Chondrocyte (in vitro differentiated cells): ENCODE measurements at regions not wholly inside any gene's neighbourhood (a gene's known extent, or its start where the extent isn't known, plus 50 kb on each side); places are given as distances from the start of the nearest gene placed in this dataset.

Experiments
- DNase-seq: peaks from one replicate; pipeline ENCODE4 v3.0.0; 2021; ENCODE audit warnings: mixed read lengths, low spot score
- H3K27ac Mint-ChIP-seq: one replicate; pipeline ENCODE4 v1.8.0; 2021; ENCODE audit warnings: mild to moderate bottlenecking, moderate library complexity, mixed read lengths; ENCODE audit not compliant: unreplicated experiment
- H3K27me3 Mint-ChIP-seq: 2 replicates; pipeline ENCODE4 v1.8.0; 2021; ENCODE audit warnings: low read depth, mixed read lengths
- H3K36me3 Mint-ChIP-seq: 2 replicates; pipeline ENCODE4 v1.8.0; 2021; ENCODE audit warnings: low read depth, mixed read lengths
- H3K4me1 Mint-ChIP-seq: 2 replicates; pipeline ENCODE4 v1.8.0; 2021; ENCODE audit warnings: low read depth, mild to moderate bottlenecking, mixed read lengths
- H3K4me3 Mint-ChIP-seq: one replicate; pipeline ENCODE4 v1.8.0; 2021; ENCODE audit warnings: mild to moderate bottlenecking, moderate library complexity, mixed read lengths; ENCODE audit not compliant: unreplicated experiment
- H3K9me3 Mint-ChIP-seq: 2 replicates; pipeline ENCODE4 v1.8.0; 2021; ENCODE audit warnings: low read depth, mixed read lengths
- TF ChIP-seq, protein P1 (sequence below): fragments of 200-600 bp; sonication (generic); IDR thresholded peaks from 2 replicates; pipeline ENCODE4 v1.5.0; 2021; ENCODE audit warnings: antibody characterized with exemption, mild to moderate bottlenecking, moderate library complexity

DNA sequence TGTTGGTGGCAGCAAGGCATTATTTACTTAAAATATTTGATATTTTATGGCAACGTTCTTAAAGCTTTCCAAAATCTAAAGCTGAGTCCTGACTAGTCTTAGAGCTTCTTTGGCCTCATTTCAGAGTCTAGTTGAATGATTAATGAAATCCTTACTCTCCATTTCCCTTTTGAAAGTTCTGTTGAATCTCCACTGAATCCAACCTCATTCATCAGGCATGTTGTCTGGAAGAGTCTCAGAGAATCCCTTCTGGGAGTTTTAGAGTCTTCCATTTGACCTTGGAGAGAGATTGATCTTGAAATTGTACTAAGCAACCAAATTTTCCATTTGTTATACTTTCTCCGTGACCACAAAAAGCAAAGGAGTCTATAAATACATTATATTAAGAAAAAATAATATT is 198.5 kb upstream of the TMEM196 start:
- DNase-seq, result no peak
- no peak overlapping the region for H3K27ac Mint-ChIP-seq
- H3K4me1 Mint-ChIP-seq, result peaks cover 3% of the 10 kb centered on the region
- H3K9me3 Mint-ChIP-seq, result no peaks in the 10 kb centered on the region
- H3K36me3 Mint-ChIP-seq, result no peaks in the 10 kb centered on the region
- no peak overlapping the region for H3K4me3 Mint-ChIP-seq
- TF ChIP-seq, protein P1, sequence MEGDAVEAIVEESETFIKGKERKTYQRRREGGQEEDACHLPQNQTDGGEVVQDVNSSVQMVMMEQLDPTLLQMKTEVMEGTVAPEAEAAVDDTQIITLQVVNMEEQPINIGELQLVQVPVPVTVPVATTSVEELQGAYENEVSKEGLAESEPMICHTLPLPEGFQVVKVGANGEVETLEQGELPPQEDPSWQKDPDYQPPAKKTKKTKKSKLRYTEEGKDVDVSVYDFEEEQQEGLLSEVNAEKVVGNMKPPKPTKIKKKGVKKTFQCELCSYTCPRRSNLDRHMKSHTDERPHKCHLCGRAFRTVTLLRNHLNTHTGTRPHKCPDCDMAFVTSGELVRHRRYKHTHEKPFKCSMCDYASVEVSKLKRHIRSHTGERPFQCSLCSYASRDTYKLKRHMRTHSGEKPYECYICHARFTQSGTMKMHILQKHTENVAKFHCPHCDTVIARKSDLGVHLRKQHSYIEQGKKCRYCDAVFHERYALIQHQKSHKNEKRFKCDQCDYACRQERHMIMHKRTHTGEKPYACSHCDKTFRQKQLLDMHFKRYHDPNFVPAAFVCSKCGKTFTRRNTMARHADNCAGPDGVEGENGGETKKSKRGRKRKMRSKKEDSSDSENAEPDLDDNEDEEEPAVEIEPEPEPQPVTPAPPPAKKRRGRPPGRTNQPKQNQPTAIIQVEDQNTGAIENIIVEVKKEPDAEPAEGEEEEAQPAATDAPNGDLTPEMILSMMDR, result no peak
- H3K27me3 Mint-ChIP-seq, result peaks cover 8% of the 10 kb centered on the region

DNA sequence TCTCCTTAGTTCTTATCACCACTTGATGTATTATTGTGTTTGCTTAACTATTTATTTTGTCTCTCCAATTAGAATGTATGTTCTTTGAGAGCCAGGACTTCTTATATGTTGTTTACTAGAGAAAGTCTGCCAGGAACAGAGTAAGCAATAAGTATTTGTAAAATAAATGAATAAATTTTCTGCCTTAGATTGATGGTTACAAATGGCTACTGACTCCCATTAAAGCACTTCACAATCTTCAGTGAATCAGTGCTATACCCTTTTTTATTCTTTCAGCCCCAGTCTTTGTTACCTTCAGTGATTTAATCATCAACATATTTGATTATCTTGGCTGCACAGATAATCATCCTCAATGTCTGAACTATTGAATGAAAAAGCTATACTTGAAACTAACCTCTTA is 197.1 kb upstream of the TMEM196 start:
- TF ChIP-seq, protein P1, result no peak
- H3K27me3 Mint-ChIP-seq, result no peaks in the 10 kb centered on the region
- no peak overlapping the region for H3K27ac Mint-ChIP-seq
- no peaks in the 10 kb centered on the region for H3K36me3 Mint-ChIP-seq
- H3K9me3 Mint-ChIP-seq, result no peaks in the 10 kb centered on the region
- no peak for DNase-seq
- H3K4me3 Mint-ChIP-seq, result no peak overlapping the region
- H3K4me1 Mint-ChIP-seq, result peaks cover 3% of the 10 kb centered on the region

- H3K27ac Mint-ChIP-seq, result no peak overlapping the region
- H3K36me3 Mint-ChIP-seq, result no peaks in the 10 kb centered on the region
Measured at GRCh38 chr7:19969859-19970493, 196.6 kb upstream of the TMEM196 start.

GRCh38 chr7:19964246-19964645 is 190.8 kb upstream of the TMEM196 start:
- no peaks in the 10 kb centered on the region for H3K9me3 Mint-ChIP-seq
- no peaks in the 10 kb centered on the region for H3K4me1 Mint-ChIP-seq
- DNase-seq, result no peak
- H3K36me3 Mint-ChIP-seq, result no peaks in the 10 kb centered on the region
- H3K27ac Mint-ChIP-seq, result no peak overlapping the region
- TF ChIP-seq, protein P1, result no peak
- no peaks in the 10 kb centered on the region for H3K27me3 Mint-ChIP-seq
- no peak overlapping the region for H3K4me3 Mint-ChIP-seq

More at GRCh38 chr7:19969859-19970493, 196.6 kb upstream of the TMEM196 start:
- DNase-seq, result no peak
- no peaks in the 10 kb centered on the region for H3K9me3 Mint-ChIP-seq
- TF ChIP-seq, protein P1, result no peak
- H3K4me1 Mint-ChIP-seq, result peaks cover 3% of the 10 kb centered on the region
- H3K27me3 Mint-ChIP-seq, result no peaks in the 10 kb centered on the region
- no peak overlapping the region for H3K4me3 Mint-ChIP-seq

DNA sequence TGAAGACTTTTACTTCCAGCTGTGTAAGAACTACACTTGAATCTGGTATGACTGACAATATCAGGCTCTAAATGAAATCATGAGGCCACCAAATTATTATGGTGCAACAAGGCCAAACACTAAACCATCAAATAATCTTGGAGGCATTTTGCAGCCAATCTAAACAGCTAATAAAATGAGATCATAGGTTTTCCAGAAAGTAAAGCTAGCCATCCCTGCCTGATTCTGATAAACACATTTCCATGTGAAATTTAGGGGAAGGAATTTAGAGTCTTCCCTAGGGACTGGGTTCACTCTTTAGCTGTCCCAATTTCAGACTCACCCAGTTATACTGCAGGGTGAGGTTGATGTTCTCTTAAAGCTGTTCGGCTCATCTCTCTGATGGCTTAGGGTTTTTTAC is 190.3 kb upstream of the TMEM196 start:
- H3K36me3 Mint-ChIP-seq, result no peaks in the 10 kb centered on the region
- DNase-seq, result no peak
- H3K4me1 Mint-ChIP-seq, result no peaks in the 10 kb centered on the region
- H3K27ac Mint-ChIP-seq, result no peak overlapping the region
- TF ChIP-seq, protein P1, result no peak
- H3K27me3 Mint-ChIP-seq, result no peaks in the 10 kb centered on the region
- no peaks in the 10 kb centered on the region for H3K9me3 Mint-ChIP-seq
- H3K4me3 Mint-ChIP-seq, result no peak overlapping the region
